ENCODE measurements at regions not wholly inside any gene's neighbourhood (a gene's known extent, or its start where the extent isn't known, plus 50 kb on each side); places are given as distances from the start of the nearest gene placed in this dataset.

- TF ChIP-seq, protein P1, sequence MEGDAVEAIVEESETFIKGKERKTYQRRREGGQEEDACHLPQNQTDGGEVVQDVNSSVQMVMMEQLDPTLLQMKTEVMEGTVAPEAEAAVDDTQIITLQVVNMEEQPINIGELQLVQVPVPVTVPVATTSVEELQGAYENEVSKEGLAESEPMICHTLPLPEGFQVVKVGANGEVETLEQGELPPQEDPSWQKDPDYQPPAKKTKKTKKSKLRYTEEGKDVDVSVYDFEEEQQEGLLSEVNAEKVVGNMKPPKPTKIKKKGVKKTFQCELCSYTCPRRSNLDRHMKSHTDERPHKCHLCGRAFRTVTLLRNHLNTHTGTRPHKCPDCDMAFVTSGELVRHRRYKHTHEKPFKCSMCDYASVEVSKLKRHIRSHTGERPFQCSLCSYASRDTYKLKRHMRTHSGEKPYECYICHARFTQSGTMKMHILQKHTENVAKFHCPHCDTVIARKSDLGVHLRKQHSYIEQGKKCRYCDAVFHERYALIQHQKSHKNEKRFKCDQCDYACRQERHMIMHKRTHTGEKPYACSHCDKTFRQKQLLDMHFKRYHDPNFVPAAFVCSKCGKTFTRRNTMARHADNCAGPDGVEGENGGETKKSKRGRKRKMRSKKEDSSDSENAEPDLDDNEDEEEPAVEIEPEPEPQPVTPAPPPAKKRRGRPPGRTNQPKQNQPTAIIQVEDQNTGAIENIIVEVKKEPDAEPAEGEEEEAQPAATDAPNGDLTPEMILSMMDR (IDR thresholded peaks at IDR 0.05): no peak
- TF ChIP-seq EP300 (IDR thresholded peaks at IDR 0.05): no peak
Measured at GRCh38 chr1:95889400-95889799, 655.4 kb downstream of the RWDD3 start.
